Fibroblast of peridontal ligament (primary cell): ENCODE measurements at regions not wholly inside any gene's neighbourhood (a gene's known extent, or its start where the extent isn't known, plus 50 kb on each side); places are given as distances from the start of the nearest gene placed in this dataset.

Experiments used
- DNase-seq: peaks from one replicate; pipeline ENCODE4 v3.0.0-alpha.2; 2010; ENCODE audit errors: extremely low read depth

- DNase-seq: no peak
Measured at GRCh38 chr14:22159099-22159498, 429.9 kb downstream of the DAD1 start.

- DNase-seq: no peak
Measured at GRCh38 chr14:22158560-22158959, 430.5 kb downstream of the DAD1 start.

- DNase-seq: no peak
Measured at GRCh38 chr14:22155571-22155970, 433.5 kb downstream of the DAD1 start.

GRCh38 chr14:22152903-22153302 is 436.1 kb downstream of the DAD1 start:
- no peak for DNase-seq

- no peak for DNase-seq
Measured at GRCh38 chr14:22152161-22152870, 436.7 kb downstream of the DAD1 start.

- no peak for DNase-seq
Measured at GRCh38 chr14:22151121-22151520, 437.9 kb downstream of the DAD1 start.

- no peak for DNase-seq
Measured at GRCh38 chr14:22149058-22149457, 440.0 kb downstream of the DAD1 start.

- no peak for DNase-seq
Measured at GRCh38 chr14:22147716-22148115, 441.3 kb downstream of the DAD1 start.

GRCh38 chr14:22143363-22143762 is 445.7 kb downstream of the DAD1 start:
- DNase-seq: no peak

- DNase-seq: no peak
Measured at GRCh38 chr14:22140633-22141032, 448.4 kb downstream of the DAD1 start.

GRCh38 chr14:22131749-22132476 is 457.1 kb downstream of the DAD1 start:
- DNase-seq: no peak

- DNase-seq: no peak
Measured at GRCh38 chr14:22124073-22124613, 450.5 kb upstream of the OR4E1 start.

GRCh38 chr14:22122829-22123560 is 449.4 kb upstream of the OR4E1 start:
- DNase-seq: no peak

- no peak for DNase-seq
Measured at GRCh38 chr14:22122227-22122818, 448.7 kb upstream of the OR4E1 start.

GRCh38 chr14:22118899-22119477 is 445.4 kb upstream of the OR4E1 start:
- DNase-seq: no peak

- no peak for DNase-seq
Measured at GRCh38 chr14:22113401-22113800, 439.8 kb upstream of the OR4E1 start.

GRCh38 chr14:22112004-22112403 is 438.4 kb upstream of the OR4E1 start:
- no peak for DNase-seq

GRCh38 chr14:22107753-22108152 is 434.1 kb upstream of the OR4E1 start:
- no peak for DNase-seq

- no peak for DNase-seq
Measured at GRCh38 chr14:22106700-22107697, 433.4 kb upstream of the OR4E1 start.

- no peak for DNase-seq
Measured at GRCh38 chr14:22105624-22106006, 432.0 kb upstream of the OR4E1 start.
